Lower leg skin (tissue), 4 donors: ENCODE measurements at regions not wholly inside any gene's neighbourhood (a gene's known extent, or its start where the extent isn't known, plus 50 kb on each side); places are given as distances from the start of the nearest gene placed in this dataset.
A peak's percentile ranks its signal among the peaks of the same experiment; 100 is the strongest.

Source experiments
- DNase-seq, 2 donors: peaks; one replicate each; pipeline ENCODE4 v3.0.0-alpha.2; 2019; ENCODE audit warnings: low spot score in 2 of 2
- H3K4me3 ChIP-seq: fragments of 200-600 bp; sonication (generic); 2 replicates; pipeline ENCODE4 v1.5.1; 2017; ENCODE audit warnings: mild to moderate bottlenecking, low read depth; ENCODE audit not compliant: poor library complexity, severe bottlenecking
- POLR2A ChIP-seq, 2 donors: fragments of 450-650 bp; IDR thresholded peaks; one replicate each; pipeline ENCODE4 v1.6.1; 2016 to 2017; ENCODE audit warnings: antibody characterized with exemption in 2 of 2, mild to moderate bottlenecking in 1 of 2, moderate library complexity in 1 of 2
- WGBS, 2 donors: methylation state at CpG; one replicate each; pipeline ENCODE4 v1.1.5; 2018; 5-methylcytosine and 5-hydroxymethylcytosine counted together
- intact Hi-C: fragments of 100-400 bp; cut with DNase I; formaldehyde crosslinking; loops from one replicate; pipeline ENCODE4 v1.15.0; 2023; ENCODE audit warnings: low total_unique reads
- TF ChIP-seq, protein P1 (sequence below), 3 donors: fragments of 450-650 bp; IDR thresholded peaks; one replicate each; pipeline ENCODE4 v1.5.1; 2016; ENCODE audit warnings: antibody characterized with exemption in 3 of 3, mild to moderate bottlenecking in 3 of 3, moderate library complexity in 2 of 3

DNA sequence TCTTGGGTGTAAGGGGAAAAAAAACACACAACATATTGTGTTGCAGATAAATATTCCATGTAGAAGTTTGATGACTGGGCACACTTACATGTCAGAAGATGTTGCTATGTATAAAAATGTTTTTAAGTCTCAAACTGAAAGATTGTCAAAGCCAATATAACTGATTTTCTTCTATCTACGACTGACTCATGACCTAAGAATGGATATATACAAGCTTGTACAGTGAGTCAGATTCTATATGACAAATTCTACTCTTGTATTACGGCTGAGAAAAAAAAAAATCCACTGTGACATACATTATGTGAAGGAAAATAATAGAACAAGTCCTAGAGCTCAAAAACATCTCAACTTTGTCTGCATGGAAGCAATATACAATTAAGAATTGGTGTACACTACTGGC, 343.0 kb upstream of the PCDH15 start:
- no peak for DNase-seq
- WGBS, 2 donors, result 67 to 68% methylated on average over 2 of the region's 2 CpGs
- intact Hi-C loops, result no loop called here
- H3K4me3 ChIP-seq, result no peak overlapping the region
- TF ChIP-seq, protein P1, sequence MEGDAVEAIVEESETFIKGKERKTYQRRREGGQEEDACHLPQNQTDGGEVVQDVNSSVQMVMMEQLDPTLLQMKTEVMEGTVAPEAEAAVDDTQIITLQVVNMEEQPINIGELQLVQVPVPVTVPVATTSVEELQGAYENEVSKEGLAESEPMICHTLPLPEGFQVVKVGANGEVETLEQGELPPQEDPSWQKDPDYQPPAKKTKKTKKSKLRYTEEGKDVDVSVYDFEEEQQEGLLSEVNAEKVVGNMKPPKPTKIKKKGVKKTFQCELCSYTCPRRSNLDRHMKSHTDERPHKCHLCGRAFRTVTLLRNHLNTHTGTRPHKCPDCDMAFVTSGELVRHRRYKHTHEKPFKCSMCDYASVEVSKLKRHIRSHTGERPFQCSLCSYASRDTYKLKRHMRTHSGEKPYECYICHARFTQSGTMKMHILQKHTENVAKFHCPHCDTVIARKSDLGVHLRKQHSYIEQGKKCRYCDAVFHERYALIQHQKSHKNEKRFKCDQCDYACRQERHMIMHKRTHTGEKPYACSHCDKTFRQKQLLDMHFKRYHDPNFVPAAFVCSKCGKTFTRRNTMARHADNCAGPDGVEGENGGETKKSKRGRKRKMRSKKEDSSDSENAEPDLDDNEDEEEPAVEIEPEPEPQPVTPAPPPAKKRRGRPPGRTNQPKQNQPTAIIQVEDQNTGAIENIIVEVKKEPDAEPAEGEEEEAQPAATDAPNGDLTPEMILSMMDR (IDR thresholded peaks at IDR 0.05), result no peak
- no peak for TF ChIP-seq POLR2A (IDR thresholded peaks at IDR 0.05)

DNA sequence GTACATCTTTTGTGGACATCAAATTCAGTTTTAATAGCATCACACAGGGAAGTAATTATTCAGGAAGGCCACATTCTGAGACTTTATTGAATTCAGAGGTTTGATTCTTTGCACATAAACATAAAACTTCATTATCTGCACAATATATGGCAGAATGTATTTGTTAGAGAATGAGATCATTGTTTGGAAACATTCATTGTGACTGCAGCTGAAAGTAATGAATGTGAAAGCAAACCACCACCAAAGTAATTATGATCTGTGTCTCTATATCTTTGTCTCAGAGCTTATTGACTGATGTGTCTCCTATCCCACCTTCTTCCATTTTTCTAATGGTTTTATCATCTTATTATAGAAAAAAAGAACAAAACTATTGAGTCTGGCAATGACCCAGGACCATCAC, 340.9 kb upstream of the PCDH15 start:
- DNase-seq, result no peak
- no peak overlapping the region for H3K4me3 ChIP-seq
- no peak for TF ChIP-seq POLR2A (IDR thresholded peaks at IDR 0.05)
- TF ChIP-seq, protein P1 (IDR thresholded peaks at IDR 0.05), result no peak
- intact Hi-C loops, result no loop called here

DNA sequence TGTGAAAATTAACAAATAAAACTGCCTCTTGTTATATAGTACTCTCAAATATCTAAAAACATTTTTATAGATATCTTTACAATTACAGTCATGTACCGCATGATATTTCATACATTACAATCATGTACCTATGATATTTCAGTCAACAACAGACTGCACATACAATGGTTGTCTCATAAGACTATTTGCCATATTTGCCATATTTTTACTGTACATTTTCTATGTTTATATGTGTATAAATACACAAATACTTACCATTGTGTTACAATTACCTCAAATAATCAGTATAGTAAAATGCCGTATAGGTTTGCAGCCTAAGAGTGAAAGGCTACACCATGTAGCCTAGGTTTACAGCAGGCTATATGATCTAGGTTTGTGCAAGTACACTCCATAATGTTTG, 336.0 kb upstream of the PCDH15 start:
- 94 to 95% methylated on average over 2 of the region's 2 CpGs for WGBS, 2 donors
- no peak for DNase-seq
- H3K4me3 ChIP-seq, result no peak overlapping the region
- no peak for TF ChIP-seq POLR2A (IDR thresholded peaks at IDR 0.05)
- TF ChIP-seq, protein P1 (IDR thresholded peaks at IDR 0.05), result no peak
- intact Hi-C loops, result no loop called here

DNA sequence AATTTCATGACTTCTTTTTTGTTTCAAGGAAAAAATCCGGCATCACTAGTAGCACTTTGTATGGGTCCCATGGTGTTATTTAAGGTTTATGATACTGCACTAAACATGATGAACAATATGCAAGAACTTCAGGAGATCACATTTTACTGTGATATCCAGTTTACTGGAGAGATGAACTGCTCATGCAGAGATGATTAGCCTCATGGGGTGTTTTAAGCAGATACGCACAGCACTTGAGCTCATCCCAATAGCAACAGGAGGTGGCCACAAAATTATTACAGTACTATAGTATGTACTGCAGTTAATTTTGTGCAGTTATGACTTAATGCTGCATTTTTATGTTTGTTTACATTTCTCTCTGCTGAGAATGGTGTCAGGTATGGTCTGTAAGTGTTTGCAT, 303.7 kb upstream of the PCDH15 start:
- 87 to 89% methylated on average over 2 of the region's 2 CpGs for WGBS, 2 donors
- TF ChIP-seq POLR2A (IDR thresholded peaks at IDR 0.05), result no peak
- TF ChIP-seq, protein P1 (IDR thresholded peaks at IDR 0.05), result no peak
- no peak overlapping the region for H3K4me3 ChIP-seq
- DNase-seq, result no peak
- intact Hi-C loops, result no loop called here

DNA sequence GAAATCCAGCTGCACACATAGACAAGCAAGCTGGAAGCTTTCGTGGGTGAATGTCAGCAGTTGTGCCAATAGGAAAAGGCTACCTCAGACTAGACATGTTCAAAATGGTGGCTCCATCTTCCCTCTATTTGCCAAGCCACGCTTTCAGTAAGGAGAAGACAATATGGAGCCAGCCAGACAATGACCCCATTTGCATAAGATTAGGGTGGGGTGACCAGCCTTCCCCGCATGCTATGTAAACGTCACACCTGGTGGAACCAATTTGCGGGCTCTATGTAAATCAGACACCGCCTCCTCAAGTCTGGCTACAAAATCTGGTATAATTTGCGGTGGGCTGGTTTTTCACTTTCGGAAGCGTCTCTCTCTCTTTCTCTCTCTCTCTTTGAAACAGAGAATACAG, 297.4 kb upstream of the PCDH15 start:
- no peak overlapping the region for H3K4me3 ChIP-seq
- peak in 1 of 2 donors; percentile 59 for DNase-seq
- no peak for TF ChIP-seq POLR2A (IDR thresholded peaks at IDR 0.05)
- intact Hi-C loops, result no loop called here
- 90 to 93% methylated on average over 9 of the region's 9 CpGs for WGBS, 2 donors

DNA sequence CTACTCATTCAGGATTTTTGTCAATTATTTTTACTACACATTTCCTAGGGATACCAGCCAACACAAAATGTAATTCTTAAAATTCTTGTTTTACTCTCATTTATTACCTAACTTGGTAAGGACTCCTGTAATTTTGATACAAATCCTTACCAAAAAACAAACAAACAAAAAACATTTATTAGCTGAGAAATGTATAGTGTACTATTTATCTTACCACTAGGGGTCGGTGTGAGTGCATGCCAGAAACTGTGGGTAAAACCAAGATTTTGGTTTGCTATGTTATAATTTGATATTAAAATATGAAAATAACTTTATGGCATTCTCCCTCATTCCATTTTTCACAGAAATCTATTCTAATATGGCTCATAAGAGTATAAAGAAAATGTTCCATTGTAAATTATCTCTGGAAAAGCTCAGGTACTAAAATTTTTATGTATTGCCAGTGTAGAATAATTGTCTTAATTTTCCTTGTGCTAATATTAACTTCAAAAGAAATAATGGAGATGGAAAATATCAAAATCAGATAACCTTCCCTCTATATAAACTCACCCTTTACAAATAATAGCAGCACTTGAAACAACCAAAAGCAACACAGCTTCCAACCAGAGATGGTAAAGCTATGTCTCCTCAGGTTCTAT, 290.8 kb upstream of the PCDH15 start:
- no peak for TF ChIP-seq POLR2A (IDR thresholded peaks at IDR 0.05)
- TF ChIP-seq, protein P1 (IDR thresholded peaks at IDR 0.05), result no peak
- 0% methylated on average over 1 of the region's 1 CpG for WGBS, 2 donors
- intact Hi-C loops, result no loop called here
- no peak overlapping the region for H3K4me3 ChIP-seq
- DNase-seq, result no peak
